Neural crest cell (in vitro differentiated cells): ENCODE measurements at regions not wholly inside any gene's neighbourhood (a gene's known extent, or its start where the extent isn't known, plus 50 kb on each side); places are given as distances from the start of the nearest gene placed in this dataset.

Source experiments
- DNase-seq: peaks from one replicate; pipeline ENCODE4 v3.0.0; 2021; ENCODE audit warnings: low read depth, mixed read lengths, low spot score
- H3K27ac Mint-ChIP-seq: one replicate; pipeline ENCODE4 v1.8.0; 2021; ENCODE audit warnings: mild to moderate bottlenecking, mixed read lengths; ENCODE audit not compliant: unreplicated experiment
- H3K27me3 Mint-ChIP-seq: 2 replicates; pipeline ENCODE4 v1.8.0; 2021; ENCODE audit warnings: low read depth, mild to moderate bottlenecking, mixed read lengths
- H3K36me3 Mint-ChIP-seq: 2 replicates; pipeline ENCODE4 v1.8.0; 2021; ENCODE audit warnings: low read depth, mild to moderate bottlenecking, mixed read lengths
- H3K4me1 Mint-ChIP-seq: 2 replicates; pipeline ENCODE4 v1.8.0; 2021; ENCODE audit warnings: mixed read lengths
- H3K4me3 Mint-ChIP-seq: one replicate; pipeline ENCODE4 v1.8.0; 2021; ENCODE audit warnings: mild to moderate bottlenecking, mixed read lengths
- H3K9me3 Mint-ChIP-seq: 2 replicates; pipeline ENCODE4 v1.8.0; 2021; ENCODE audit warnings: mixed read lengths
- TF ChIP-seq, protein P1 (sequence below): fragments of 200-600 bp; sonication (generic); conservative IDR thresholded peaks from 2 replicates; pipeline ENCODE4 v1.5.0; 2021; ENCODE audit warnings: antibody characterized with exemption, mild to moderate bottlenecking

DNA sequence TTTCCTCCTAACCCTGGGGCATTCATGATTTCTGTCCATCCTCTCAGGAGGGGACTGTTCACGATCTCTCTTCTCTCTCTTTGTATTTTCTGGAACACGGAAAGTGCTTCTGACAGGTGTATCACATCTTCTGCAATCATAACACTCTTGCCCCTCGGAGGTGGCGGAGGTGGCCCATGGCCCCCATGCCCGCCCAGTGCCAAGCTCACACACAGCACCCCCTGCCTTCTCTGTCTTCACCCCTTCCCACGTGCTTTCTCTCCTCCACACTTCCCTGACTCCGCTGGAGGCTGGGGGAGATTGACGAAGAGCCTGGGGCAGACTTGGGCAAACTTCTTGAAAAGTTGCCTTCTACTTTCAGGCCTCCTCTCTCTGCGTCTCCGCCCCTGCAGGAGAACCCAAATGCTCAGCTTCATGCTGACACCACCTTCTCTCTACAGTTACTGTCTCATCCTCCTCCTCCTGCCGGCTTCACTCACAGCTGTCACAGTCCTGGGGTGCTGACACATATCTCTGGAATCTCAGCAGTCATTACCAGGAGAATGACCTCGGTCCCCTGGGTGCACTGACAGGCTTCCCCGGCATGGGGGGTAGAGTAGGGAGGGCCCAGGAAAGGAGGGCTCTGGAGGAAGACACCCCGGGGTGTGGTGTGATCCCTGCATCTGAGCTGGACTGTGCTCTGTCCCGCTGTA is 127.1 kb downstream of the ENGASE start:
- Mint-ChIP-seq H3K4me1 (no peaks in the 10 kb centered on the region), H3K27me3 (peaks cover 62% of the 10 kb centered on the region), H3K4me3 (no peak overlapping the region), H3K27ac (no peak overlapping the region), H3K9me3 (no peaks in the 10 kb centered on the region), H3K36me3 (no peaks in the 10 kb centered on the region)
- TF ChIP-seq, protein P1, sequence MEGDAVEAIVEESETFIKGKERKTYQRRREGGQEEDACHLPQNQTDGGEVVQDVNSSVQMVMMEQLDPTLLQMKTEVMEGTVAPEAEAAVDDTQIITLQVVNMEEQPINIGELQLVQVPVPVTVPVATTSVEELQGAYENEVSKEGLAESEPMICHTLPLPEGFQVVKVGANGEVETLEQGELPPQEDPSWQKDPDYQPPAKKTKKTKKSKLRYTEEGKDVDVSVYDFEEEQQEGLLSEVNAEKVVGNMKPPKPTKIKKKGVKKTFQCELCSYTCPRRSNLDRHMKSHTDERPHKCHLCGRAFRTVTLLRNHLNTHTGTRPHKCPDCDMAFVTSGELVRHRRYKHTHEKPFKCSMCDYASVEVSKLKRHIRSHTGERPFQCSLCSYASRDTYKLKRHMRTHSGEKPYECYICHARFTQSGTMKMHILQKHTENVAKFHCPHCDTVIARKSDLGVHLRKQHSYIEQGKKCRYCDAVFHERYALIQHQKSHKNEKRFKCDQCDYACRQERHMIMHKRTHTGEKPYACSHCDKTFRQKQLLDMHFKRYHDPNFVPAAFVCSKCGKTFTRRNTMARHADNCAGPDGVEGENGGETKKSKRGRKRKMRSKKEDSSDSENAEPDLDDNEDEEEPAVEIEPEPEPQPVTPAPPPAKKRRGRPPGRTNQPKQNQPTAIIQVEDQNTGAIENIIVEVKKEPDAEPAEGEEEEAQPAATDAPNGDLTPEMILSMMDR: no peak
- DNase-seq: no peak

DNA sequence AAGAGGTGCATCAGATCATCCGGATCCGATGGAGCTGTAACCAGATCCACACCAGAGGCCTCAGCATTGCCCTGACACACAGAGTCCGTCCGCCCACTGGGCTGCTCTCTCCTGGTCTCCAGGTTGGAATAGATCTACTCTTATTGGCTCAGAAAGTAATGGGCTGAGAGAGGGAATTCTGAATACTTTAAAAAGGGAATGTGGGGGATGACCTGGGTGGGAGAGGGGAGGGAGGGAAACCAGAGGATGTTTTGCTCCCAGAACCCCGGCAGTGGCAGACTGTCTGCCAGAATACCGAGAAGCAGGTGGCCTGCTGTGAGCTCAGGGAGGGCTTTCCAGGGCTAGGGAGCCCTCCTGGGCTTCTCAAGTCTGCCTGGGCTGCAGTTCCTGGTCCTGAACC is 126.5 kb downstream of the ENGASE start:
- TF ChIP-seq, protein P1: no peak
- Mint-ChIP-seq H3K27ac (no peak overlapping the region), H3K36me3 (no peaks in the 10 kb centered on the region), H3K9me3 (no peaks in the 10 kb centered on the region), H3K4me3 (no peak overlapping the region), H3K4me1 (no peaks in the 10 kb centered on the region), H3K27me3 (peaks cover 62% of the 10 kb centered on the region)
- DNase-seq: no peak

DNA sequence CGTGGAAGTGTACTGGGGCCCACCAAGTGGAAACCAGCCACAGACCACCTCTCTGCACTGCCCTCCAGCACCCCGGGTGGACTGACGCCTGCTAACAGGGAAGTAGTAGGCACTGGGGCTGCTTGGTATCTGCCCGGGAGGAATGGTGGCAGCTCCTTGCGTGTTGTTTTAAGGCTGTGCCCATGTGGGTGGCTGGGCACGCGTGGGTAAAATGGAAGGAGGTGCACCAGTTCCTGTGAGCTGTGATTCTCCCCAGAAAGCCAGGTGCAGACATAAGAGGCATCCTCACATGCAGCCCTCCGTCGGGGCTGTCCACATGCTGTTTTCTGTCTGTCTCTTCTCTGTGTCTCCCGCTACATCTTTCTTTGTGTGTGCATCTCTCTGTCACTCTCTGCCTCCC is 122.3 kb downstream of the ENGASE start:
- Mint-ChIP-seq H3K4me3 (no peak overlapping the region), H3K4me1 (no peaks in the 10 kb centered on the region), H3K36me3 (no peaks in the 10 kb centered on the region), H3K27ac (no peak overlapping the region), H3K27me3 (peaks cover 62% of the 10 kb centered on the region), H3K9me3 (no peaks in the 10 kb centered on the region)
- no peak for DNase-seq
- TF ChIP-seq, protein P1: no peak

DNA sequence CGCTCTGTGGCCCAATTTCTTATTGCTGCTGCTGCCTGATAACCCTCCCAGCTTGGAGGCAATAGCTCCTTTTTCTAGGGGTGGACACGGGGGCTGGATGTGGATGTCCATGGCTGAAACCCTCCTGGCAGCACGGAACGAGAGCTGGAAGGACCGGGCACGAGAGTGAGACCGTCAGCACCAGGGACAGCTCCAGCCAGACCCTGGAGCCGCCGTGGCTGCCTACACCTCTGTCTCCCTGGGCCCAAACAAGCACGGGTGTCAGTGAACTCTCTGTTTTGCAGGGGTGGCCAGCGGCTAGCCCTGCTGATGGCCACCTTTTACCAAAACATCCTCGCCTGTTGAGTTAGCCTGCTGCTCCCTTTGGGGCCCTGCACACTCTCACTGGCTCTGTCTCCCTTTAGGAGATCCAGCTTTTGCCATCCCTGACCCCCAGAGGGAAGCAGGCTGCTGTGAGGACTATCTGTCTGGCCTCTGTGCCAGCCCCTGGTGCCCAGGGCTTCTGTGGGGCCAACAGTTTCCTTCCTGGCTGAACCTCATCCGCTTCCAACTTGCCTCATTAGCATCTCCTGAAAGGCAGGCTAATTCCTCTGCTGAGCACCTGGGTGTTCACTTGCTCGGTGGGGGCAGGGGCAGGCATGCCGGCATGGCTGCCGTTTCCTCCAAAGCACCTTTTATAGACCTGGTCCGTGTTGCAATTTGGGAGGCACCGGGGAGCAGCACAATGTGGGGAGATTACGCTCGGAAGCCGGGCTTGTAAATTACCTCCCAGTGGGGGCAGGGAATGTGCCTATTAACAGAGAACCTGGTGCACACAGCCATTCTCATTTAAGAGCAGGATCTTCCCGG is 118.1 kb downstream of the ENGASE start:
- Mint-ChIP-seq H3K27me3 (peaks cover 82% of the 10 kb centered on the region), H3K36me3 (no peaks in the 10 kb centered on the region), H3K27ac (no peak overlapping the region), H3K4me3 (no peak overlapping the region), H3K9me3 (no peaks in the 10 kb centered on the region), H3K4me1 (no peaks in the 10 kb centered on the region)
- peak; percentile 78 for DNase-seq
- TF ChIP-seq, protein P1: no peak

DNA sequence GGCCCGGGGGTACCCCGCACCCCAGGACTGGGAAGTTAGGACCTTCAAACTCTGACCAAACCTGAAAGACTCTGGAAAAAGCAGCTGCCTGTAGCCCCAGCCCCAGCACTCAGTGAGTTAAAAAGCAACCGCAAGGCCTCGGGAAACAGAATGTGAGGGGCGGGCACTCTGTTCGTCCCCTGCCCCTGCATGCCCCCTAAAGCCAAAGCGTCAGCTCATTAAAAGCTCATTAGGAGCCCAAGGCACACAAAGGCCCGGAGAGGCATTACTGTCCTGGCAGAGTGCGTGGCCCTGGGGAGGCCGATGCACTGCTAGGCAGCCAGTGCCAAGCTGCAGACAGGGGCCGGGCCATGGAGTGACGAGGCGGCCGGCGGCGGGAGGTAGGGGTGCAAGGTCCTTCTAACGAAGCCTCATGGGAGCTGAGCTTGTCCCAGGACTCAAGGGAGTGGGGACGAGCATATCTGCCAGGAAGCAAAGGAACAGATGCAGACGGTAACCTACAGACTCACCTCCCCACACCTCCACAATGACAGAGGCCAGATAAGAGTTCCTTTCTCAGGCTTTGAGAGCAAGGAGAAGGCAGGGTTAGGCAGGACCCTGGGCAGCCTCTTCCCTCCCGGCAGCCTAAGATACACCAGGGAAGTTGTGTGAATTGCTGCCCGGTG is 116.8 kb downstream of the ENGASE start:
- H3K27me3 Mint-ChIP-seq: peaks cover 90% of the 10 kb centered on the region
- H3K27ac Mint-ChIP-seq: no peak overlapping the region
- no peaks in the 10 kb centered on the region for H3K9me3 Mint-ChIP-seq

More for the DNA sequence above, 116.8 kb downstream of the ENGASE start:
- TF ChIP-seq, protein P1: no peak
- no peak for DNase-seq
- Mint-ChIP-seq H3K36me3 (no peaks in the 10 kb centered on the region), H3K4me1 (no peaks in the 10 kb centered on the region), H3K4me3 (no peak overlapping the region)
